NCI-H446 (cell line): ENCODE measurements at regions not wholly inside any gene's neighbourhood (a gene's known extent, or its start where the extent isn't known, plus 50 kb on each side); places are given as distances from the start of the nearest gene placed in this dataset.

Experiments used
- DNase-seq, 2 experiments: peaks; one replicate each; lab custom pipeline; 2025; lab: John Stamatoyannopoulos, UW

DNA sequence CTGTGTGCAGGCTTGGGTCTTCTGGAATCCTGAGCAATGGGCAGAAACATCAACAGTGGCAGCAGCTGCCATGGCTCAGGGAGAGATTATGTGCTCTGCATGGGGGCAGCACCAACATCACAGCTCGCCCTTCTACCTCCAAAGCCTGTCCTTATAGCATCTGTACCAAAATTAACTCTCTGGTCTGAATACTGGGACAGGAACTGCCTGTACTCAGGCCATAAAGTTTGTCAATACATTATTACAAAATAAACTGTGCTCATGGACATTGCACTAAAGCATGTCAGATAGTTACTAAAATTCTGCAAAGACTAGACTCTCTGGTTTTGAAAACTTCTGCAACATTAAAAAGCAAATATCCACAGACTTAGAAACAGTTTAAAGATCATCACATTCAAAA lies 91.6 kb downstream of the ZC3H11B start:
- no peak for DNase-seq

DNA sequence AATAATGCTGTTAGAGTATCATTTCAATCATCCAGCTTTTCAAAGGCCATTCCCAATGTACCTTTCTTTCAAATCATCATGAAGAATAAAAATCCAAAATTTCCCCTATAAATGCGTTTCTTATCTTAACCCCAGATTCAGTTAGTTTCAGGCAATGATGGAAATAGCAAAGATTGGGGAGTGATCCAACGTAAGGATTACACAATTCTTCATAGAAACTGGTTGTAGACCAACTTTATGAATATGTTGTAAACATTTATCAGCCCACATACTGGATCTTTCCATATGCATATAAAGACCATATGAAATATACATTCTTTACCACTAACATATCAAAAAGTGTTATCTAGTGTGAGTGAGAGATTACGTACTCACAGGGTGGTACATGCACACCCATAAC lies 92.7 kb downstream of the ZC3H11B start:
- DNase-seq, result no peak

DNA sequence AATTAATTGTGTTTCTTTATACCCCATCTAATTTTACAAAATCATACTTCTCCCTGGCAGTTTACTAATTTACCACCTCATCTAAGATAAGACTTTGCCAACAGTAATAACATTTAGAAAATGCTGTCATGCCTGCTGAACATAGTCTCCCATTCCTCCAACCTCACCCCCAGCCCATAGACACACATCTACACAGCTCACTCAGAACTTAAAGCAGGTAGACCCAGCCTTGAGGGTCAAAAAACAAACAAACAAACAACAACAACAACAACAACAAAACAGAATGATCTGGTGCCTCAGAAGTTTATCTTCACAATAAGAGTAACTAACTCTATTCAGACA lies 94.0 kb downstream of the ZC3H11B start:
- DNase-seq, result no peak

DNA sequence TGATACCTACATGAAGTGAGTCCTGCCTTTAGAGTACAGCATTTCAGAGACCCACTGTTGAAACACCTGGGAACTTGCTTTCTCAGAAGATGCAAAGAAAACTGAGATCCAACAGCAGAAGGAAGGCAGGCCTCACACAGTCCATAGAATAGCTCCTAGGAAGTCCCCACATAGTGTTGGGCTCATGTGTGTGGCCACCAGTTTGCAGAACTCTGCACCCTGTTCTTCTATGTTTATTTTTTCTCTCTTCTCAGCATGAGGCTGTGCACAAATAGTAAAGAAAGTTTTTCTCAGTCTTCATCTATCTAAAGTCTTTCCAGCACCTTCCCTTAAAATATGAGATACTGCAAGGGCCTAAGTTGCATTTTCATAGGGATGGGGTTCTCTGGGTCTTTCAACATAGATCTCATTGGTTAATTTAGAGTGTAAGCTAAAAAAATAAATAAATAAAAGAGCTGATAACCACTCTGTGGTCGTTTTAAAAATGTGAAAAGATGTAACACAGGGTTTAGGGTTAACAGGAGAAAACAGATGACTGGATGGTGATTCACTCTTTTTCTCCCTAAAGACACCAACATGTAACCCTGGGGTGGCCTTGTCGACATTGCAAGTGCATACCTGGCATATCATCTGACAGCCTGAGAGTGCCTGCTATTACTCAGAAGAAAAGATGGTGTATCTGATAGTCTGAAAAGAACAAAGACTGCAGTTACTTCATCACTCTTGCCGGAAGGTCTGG lies 94.6 kb downstream of the ZC3H11B start:
- DNase-seq, result no peak

- DNase-seq, result no peak
Observed at GRCh38 chr1:219517031-219517430, 95.9 kb downstream of the ZC3H11B start.

DNA sequence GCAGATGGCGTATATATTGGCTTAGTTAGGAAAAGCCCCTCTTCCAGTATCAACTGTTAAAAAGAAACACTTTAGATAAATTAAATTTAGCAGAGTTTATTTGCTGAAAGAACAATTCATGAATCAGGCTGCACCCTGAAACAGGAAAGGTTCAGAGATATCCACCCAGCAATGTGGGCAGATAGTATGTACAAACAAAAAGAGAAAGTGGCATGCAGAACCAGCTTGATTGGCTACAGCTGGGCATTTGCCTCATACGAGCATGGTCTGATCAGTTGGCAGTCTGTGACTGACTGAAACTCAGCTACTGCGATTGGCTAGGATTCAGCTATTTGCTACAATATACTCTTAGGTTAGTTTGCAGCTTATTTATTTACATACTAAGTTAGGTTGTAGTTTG lies 98.2 kb downstream of the ZC3H11B start:
- no peak for DNase-seq

DNA sequence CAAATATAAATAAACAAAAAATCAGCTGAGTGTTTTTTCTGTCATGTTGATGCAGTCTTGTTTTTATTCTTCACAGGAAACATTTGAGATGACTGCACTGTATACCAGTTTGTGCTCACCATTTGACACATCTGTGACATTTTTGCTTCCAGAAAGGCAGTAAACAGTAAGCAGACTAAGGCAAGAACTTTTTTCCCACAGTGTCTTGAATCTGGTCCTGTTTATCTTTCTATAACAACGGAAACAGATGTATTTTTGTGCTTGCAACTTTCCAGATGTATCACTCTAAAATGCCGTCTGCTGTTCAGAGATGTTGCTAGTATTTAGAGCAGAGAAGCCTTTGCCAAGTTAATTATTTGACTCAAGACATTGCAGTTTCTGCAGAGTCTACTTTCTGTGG lies 105.5 kb downstream of the ZC3H11B start:
- DNase-seq, result no peak

- no peak for DNase-seq
Observed at GRCh38 chr1:219506936-219507335, 106.0 kb downstream of the ZC3H11B start.

DNA sequence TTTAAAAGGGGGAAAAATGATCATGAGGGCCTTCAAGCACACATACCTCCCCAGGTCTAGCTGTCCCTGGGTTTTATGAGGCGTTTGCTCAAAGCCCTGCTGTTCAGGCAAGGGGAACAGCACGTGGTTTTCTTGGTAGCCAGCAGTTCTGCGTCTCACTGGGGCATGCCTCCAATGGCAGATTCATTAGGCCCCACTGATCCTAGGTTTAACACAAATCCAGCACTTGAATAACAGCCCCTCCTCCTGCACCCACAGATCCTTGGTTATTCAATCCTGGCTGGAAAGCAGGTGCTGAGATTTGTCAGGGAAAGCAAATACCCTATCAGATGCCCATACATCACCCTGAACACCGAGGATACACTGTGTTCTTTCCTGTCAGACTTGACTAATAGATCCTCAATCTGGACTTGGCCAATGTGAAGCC lies 106.4 kb downstream of the ZC3H11B start:
- no peak for DNase-seq

GRCh38 chr1:219505886-219506285 lies 107.0 kb downstream of the ZC3H11B start:
- no peak for DNase-seq

DNA sequence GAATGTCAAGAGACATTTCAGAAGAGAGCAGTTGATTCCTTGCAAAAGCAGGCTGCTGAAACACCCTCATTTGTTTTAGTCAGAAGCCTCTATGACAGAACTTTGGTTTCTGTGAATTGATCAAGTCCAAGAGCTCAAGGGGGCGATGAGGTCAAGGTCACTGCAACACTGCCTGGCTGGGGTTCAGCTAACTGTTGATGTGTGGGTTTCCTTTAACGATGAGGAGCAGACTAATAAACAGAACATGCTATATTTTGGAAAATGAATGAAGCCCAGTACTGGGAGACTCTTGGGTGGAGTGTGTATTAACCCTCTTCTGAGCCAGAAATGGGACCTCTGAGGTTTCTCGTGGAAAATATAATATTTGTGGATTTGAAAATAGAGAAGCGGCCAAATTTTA lies 109.3 kb downstream of the ZC3H11B start:
- DNase-seq, result no peak

DNA sequence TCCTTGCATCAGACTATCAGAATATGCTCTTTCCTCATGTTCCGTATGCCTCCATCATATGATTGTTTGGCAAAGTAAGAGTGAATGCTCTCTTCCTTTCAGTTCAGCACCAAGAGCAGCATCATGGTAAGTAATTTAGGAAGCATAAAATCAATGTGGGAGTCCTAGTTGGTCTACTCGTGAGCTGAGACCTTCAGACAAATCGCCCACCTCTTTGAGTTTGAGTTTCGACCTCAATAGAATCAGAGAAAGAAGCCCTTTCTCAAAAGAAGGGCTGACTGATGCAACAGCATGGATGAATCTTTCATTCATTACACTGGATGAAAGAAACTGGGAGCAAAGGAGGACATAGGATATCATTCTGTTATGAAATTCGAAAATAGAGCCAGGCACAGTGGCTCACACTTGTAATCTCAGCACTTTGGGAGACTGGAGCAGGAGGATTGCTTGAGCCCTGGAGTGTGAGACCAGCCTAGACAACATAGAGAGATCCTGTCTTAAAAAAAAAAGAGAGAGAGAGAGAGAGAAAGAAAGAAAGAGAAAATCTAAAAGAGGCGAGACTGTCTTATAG lies 112.5 kb downstream of the ZC3H11B start:
- DNase-seq, result no peak

DNA sequence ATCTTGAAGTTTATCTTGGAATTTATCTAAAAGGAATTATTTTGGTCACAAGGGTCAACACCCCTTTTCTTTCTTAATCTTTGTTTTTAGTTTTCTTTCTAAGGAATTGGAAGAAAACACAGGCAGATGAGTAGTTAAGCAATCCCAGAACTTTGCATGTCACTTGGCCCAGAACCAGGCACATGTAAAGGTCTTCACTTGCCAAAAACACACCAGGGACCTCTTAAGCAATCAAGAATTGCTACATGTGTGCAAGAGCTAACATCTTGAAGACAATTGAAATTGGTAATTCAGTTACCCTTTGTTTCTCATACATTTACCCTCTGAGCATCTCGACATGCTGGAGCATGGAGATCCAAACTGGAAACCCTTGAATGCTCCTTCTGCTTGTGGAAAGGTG lies 114.2 kb downstream of the ZC3H11B start:
- DNase-seq, result no peak

- DNase-seq, result no peak
Observed at GRCh38 chr1:219495737-219496408, 117.0 kb downstream of the ZC3H11B start.

DNA sequence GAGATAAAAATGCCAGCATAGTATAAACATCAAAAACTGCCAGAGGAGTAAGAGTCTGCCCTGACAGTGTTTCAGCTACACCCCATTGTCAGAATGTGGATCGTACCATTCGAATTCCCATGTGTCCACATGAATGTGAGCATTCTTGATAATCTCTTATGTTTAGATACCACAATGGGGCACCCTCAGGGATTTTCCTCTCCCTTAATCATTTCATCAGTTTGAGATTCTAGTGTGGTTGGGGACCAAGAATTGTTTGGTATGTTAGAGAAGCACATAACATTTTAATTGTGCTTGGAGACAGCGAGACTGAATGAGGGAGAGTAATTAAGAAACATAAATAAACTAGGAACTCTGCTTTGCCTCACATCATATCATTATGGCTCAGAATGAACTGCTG lies 120.2 kb downstream of the ZC3H11B start:
- no peak for DNase-seq

DNA sequence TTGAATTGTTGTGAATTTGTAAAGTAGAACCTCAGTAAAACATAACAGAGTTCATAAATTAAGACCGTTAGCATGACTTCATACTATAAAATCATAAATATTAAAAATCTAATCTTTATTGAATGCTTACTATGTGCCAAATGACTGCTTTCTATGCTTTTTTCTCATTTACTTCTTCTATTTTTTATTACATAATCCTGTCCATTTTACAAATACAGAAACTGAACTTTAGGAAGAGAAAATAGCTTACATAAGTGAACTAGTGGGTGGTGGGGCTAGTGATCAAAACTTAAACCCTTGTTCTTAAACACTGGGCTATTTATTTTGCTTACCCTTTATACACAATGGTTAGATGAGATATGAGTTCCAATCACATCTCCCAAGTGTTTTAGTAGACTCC lies 122.3 kb downstream of the ZC3H11B start:
- DNase-seq, result no peak

- no peak for DNase-seq
Observed at GRCh38 chr1:219489636-219490035, 123.3 kb downstream of the ZC3H11B start.

GRCh38 chr1:219488275-219488674 lies 124.6 kb downstream of the ZC3H11B start:
- DNase-seq, result no peak

DNA sequence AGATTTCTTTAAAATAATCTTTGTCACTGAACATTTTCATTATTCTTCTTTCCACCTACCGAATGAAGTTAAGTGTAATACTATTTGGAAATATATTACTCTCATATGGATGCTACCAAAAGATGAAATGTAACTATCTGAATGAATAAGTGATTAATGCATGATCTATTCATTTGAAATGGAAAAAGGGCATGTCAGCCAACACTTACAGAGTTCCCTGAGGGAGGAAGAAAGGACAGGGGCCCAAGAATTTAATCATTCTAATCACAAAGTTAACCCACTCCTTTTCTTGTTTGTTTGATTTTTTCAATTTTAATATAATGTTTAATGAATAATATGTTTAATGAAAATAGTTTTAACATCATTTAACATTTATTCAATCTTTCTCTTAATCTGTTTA lies 129.4 kb downstream of the ZC3H11B start:
- no peak for DNase-seq

- no peak for DNase-seq
Observed at GRCh38 chr1:219480011-219480410, 132.9 kb downstream of the ZC3H11B start.

DNA sequence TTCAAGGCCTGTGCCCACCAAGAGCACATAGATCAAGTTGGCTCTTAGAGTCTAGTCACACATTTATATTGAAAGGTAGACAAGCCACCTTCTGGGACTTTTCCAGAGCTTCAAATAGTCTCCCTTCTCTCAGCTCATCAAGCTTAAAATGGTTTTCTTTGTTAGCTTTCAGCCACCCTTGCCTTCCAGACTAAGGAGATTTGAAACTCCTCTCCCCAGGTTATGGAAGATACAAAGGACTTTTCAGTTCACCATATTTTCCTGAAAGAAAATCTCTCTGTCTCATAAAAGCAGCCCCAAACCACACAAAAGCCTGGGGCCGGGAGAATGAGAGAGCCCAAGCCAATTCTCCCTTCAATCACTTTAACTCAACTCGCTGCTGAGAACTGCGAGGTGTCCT lies 134.1 kb downstream of the ZC3H11B start:
- DNase-seq, result no peak

- DNase-seq, result no peak
Observed at GRCh38 chr1:219477861-219478260, 135.0 kb downstream of the ZC3H11B start.

DNA sequence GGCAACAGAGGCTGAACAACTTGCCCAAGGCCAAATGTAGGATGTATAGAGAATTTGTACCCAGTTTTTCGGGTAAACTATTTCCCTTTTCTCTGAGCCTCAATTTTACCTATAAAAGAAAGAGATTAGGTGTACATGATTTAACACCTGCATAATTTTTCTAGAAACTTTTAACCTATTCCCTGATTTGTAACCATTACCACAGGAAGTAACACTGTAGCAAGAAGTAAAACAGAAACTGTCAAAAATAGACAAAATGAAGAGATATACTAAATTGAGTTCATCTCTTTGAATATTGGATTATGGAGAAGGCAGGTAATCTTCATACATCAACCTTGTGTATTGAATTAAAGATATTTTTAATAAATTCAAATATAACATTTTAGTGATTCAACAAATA lies 136.2 kb downstream of the ZC3H11B start:
- DNase-seq, result no peak

DNA sequence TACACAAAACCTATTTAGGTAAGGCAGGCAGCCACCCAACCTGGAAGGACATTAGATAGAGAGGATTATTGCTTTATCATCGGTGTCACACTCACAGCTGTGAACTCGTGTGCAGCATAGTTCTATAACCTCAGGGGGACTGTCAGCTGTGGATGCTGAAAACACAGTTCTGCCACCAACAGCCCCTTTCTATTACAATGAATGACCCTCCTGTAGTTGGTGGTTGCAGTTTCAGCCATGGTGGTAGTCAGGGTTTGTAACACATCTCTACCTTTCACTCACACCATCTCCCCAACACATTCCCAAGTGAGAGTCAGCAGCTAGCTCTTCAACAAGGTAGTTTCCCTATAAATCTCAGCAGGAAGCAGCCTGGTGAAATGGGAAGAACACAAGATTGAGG lies 136.8 kb downstream of the ZC3H11B start:
- DNase-seq, result no peak
